NCI-H748 (cell line): ENCODE measurements at regions not wholly inside any gene's neighbourhood (a gene's known extent, or its start where the extent isn't known, plus 50 kb on each side); places are given as distances from the start of the nearest gene placed in this dataset.

Experiments used
- DNase-seq: peaks from one replicate; lab custom pipeline; 2025; ENCODE audit not compliant: unreplicated experiment; lab: John Stamatoyannopoulos, UW

GRCh38 chr6:159487636-159488035, 205.4 kb downstream of the SOD2 start:
- DNase-seq: no peak

GRCh38 chr6:159483259-159483658, 209.8 kb downstream of the SOD2 start:
- DNase-seq: no peak

- no peak for DNase-seq
Observed at GRCh38 chr6:159481897-159482296, 211.1 kb downstream of the SOD2 start.

- no peak for DNase-seq
Observed at GRCh38 chr6:159480471-159480870, 212.6 kb downstream of the SOD2 start.

GRCh38 chr6:159479146-159479545, 213.9 kb downstream of the SOD2 start:
- no peak for DNase-seq

DNA sequence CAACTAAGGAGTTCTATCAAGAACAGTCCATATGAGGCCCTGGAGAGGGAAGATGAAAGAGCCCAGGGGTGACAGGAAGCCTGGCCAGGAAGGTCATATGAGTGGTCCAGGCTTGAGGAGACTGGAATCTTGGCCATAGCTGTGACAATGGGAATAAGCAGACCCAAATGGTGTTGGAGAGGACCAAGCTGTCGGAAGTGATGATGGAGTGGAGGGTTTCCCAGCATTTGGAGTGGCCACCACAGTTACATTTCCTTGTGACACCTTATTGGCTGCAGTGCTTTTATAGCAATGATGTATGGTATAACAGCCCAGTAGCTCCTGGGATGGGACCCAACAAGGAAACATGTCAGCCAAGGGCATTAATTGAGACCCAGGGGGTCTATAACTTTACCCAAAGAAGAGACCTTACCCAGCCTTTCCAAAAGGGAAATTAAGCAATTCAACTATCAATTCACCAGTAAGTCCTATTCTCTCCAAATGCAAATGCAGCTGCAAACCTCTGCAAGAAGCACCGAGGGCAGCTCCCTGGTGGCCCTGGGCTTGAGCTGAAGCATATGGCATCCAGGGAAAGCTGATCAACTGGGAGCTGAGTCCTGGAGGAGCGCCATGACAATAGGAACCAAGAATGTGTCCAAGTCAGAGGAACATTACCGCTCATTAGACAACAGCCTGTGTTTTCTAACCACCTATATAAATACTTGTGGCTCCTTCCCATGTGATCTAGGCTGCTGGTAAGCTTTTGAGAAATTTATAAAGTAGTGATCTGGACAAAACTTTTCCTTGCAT, 219.4 kb downstream of the SOD2 start:
- DNase-seq: no peak

GRCh38 chr6:159470397-159470796, 222.6 kb downstream of the SOD2 start:
- DNase-seq: no peak

- no peak for DNase-seq
Observed at GRCh38 chr6:159469443-159469842, 223.6 kb downstream of the SOD2 start.

GRCh38 chr6:159468994-159469393, 224.0 kb downstream of the SOD2 start:
- no peak for DNase-seq

DNA sequence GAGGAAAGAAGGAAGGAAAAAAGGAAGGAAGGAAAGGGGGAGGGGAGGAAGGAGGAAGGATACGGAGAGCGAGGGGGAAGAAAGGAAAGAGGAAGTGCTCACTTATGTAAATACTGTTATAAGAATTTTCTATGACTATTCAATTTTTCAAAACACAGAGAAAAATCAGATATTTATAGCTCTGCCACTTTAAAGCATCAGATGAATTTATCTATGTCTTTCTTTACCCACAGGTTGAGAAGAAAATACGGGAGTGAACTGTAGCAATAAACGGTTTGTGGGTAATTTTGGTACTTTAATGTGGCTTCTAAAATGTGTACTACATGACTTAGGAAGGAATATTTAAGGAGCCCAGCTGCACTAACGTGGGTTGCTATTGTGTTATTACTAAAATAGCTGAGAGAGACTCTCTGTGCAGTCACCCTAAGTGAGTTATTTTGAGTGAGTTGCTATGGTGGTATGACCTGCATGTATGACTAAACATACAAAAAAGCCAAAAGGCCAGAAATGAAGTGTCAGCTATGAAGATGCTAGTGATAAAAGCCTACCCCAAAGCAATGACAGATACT, 225.5 kb downstream of the SOD2 start:
- no peak for DNase-seq

- no peak for DNase-seq
Observed at GRCh38 chr6:159466926-159467325, 226.1 kb downstream of the SOD2 start.

GRCh38 chr6:159464816-159465215, 228.2 kb downstream of the SOD2 start:
- DNase-seq: no peak

GRCh38 chr6:159463119-159463829, 229.8 kb downstream of the SOD2 start:
- DNase-seq: no peak

DNA sequence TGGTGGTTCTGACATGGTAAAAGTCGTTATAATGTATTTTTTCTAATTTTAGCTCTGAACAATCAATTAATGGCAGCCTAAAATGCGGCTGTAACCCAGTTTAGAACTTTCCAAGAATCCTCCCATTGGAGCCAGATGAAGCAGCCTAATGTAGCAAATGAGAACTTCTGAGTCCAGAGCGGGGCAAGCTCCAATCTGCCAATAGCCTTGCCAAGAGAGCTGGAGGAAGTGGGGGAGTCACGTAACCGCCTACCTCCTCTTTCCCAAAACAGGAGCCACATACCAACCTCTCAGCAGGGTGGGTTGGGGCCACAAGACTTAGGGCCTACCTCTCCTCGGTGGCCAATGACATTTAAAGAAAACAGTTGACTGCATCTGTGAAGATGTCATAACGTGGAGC, 230.6 kb downstream of the SOD2 start:
- no peak for DNase-seq

GRCh38 chr6:159461998-159462397, 231.0 kb downstream of the SOD2 start:
- DNase-seq: no peak

- no peak for DNase-seq
Observed at GRCh38 chr6:159461266-159461665, 231.8 kb downstream of the SOD2 start.

- DNase-seq: no peak
Observed at GRCh38 chr6:159460476-159460875, 232.6 kb downstream of the SOD2 start.

- DNase-seq: no peak
Observed at GRCh38 chr6:159456349-159456748, 236.7 kb downstream of the SOD2 start.

GRCh38 chr6:159455700-159456274, 237.3 kb downstream of the SOD2 start:
- DNase-seq: no peak

DNA sequence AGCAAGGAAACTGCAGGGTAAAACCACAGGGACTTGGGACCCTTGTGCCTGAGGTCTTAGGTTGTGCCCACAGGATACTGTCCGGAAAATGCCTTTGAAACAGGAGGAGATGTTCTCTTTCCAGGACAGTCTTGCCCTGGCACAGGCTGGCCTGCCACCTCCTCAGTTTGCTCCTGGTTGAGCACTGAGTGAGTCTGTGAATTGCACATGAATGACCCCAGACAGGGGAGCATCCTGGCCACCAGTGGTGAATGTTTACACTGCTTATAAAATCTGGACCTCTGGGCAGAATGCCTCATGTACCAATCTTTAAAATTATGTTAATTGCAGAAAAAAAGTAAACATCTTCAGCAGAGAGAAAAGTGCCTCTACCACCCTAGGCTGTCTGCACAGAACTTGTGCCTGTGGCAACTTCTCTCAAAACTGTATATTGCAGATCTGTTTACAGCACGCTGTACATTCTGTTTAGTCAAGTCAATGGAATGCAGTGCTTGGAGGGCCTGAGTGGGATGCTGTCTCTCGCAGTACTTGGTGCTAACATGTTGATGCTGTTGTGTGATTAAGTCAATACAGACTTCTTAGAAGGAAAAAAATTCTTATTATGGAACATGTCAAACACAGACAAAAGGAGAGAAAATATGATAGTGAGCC, 242.1 kb downstream of the SOD2 start:
- no peak for DNase-seq

DNA sequence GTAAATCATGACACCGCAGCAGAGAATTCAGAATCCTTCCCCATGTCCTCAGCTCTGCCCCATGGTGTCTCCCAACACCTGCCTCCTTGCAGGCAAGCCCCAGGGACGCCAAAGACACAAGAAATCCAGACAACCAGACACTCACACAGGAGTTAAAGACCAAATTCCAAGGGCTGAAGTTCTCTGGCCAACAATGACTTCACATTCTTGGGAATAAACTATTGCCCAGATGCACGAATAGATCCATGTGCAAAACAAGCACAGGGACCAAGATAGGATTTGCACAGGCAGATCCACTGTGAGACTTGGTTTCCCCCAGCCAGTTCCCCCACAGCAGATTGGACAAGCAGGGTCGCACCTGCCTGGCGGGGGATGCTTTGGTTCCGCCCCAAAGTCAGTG, 246.7 kb downstream of the SOD2 start:
- DNase-seq: no peak
